GM12878 (cell line): ENCODE measurements at regions not wholly inside any gene's neighbourhood (a gene's known extent, or its start where the extent isn't known, plus 50 kb on each side); places are given as distances from the start of the nearest gene placed in this dataset.

Experiments
- ATAC-seq: fragments of 200-7000 bp; cut with Tn5 transposase; 3 replicates; pipeline ENCODE4 v1.9.1; 2020; ENCODE audit warnings: mild to moderate bottlenecking, moderate library complexity
- BruUV-seq: library from RNA; stranded (reverse); fragments of 400-500 nt; replicated peaks from 2 replicates; lab custom pipeline; 2021; lab: Mats Ljungman, UMichigan
- CTCF ChIA-PET: fragments of 300-600 bp; sonication (Branson Sonifier 250); formaldehyde crosslinking; extraction: SDS; loops from one replicate; lab custom pipeline; 2021; ENCODE audit warnings: inconsistent platforms; lab: Yijun Ruan, JAX
- POLR2A ChIA-PET: fragments of 350-600 bp; formaldehyde crosslinking; extraction: SDS; loops from one replicate; lab custom pipeline; 2021; ENCODE audit warnings: inconsistent platforms; lab: Charles Lee
- RAD21 ChIA-PET: fragments of 300-600 bp; sonication (Branson Sonifier 250); formaldehyde crosslinking; loops from one replicate; lab custom pipeline; 2023; ENCODE audit warnings: antibody characterized with exemption; ENCODE audit not compliant: unreplicated experiment; lab: Charles Lee
- SMC1A ChIA-PET: fragments of 300-600 bp; sonication (Branson Sonifier 250); formaldehyde crosslinking; loops from one replicate; lab custom pipeline; 2023; ENCODE audit not compliant: unreplicated experiment, uncharacterized antibody; lab: Charles Lee
- DNase-seq: peaks from one replicate; pipeline ENCODE4 v3.0.0-alpha.2; 2011; ENCODE audit warnings: low read depth, low spot score
- FAIRE-seq: peaks from 3 replicates; lab custom pipeline; 2011; peaks lifted over from hg19 to GRCh38; lab: Jason Lieb, UNC
- H2AFZ ChIP-seq: 2 replicates; pipeline ENCODE4 v1.6.0; 2011; ENCODE audit warnings: low read depth, low read length, control low read depth; ENCODE audit not compliant: control insufficient read depth
- H3K27ac ChIP-seq: 2 replicates; pipeline ENCODE4 v1.5.1; 2011; ENCODE audit warnings: control low read depth; ENCODE audit not compliant: control insufficient read depth, insufficient read depth
- H3K27me3 ChIP-seq, 2 experiments: replicated peaks in 1 of 2; 2 replicates each; pipeline versions ENCODE4 v1.6.0 to v1.6.1; 2011; ENCODE audit warnings: low read length in 1 of 2; ENCODE audit not compliant: control insufficient read depth in 2 of 2, insufficient read depth in 2 of 2
- H3K36me3 ChIP-seq, 2 experiments: 2 replicates each; pipeline ENCODE4 v1.5.1; 2011; ENCODE audit warnings: low read length in 1 of 2; ENCODE audit not compliant: control insufficient read depth in 2 of 2, insufficient read depth in 2 of 2
- H3K4me1 ChIP-seq: 2 replicates; pipeline ENCODE4 v1.6.1; 2011; ENCODE audit warnings: mild to moderate bottlenecking, low read length, moderate library complexity, mixed read lengths; ENCODE audit not compliant: control insufficient read depth, insufficient read depth
- H3K4me2 ChIP-seq: 2 replicates; pipeline ENCODE4 v1.6.0; 2011; ENCODE audit warnings: control low read depth; ENCODE audit not compliant: control insufficient read depth, insufficient read depth
- H3K4me3 ChIP-seq: fragments of 200-600 bp; sonication (generic); 2 replicates; pipeline ENCODE4 v1.5.1; 2016
- H3K79me2 ChIP-seq: 2 replicates; pipeline ENCODE4 v1.6.0; 2011; ENCODE audit warnings: low read length; ENCODE audit not compliant: control insufficient read depth, insufficient read depth
- H3K9ac ChIP-seq: 2 replicates; pipeline ENCODE4 v1.8.0; 2011; ENCODE audit warnings: low read length, control low read depth, mixed read lengths; ENCODE audit not compliant: control insufficient read depth, insufficient read depth
- H3K9me3 ChIP-seq: replicated peaks from 3 replicates; pipeline ENCODE4 v1.5.1; 2011; ENCODE audit warnings: mild to moderate bottlenecking, low read length; ENCODE audit not compliant: control insufficient read depth, insufficient read depth
- H4K20me1 ChIP-seq: 2 replicates; pipeline ENCODE4 v1.6.0; 2011; ENCODE audit not compliant: control insufficient read depth, insufficient read depth
- CHD2 ChIP-seq: IDR thresholded peaks from 2 replicates; pipeline ENCODE4 v1.6.1; 2011; ENCODE audit warnings: low read depth, low read length, improper control_type of control experiment, borderline replicate concordance
- ESRRA ChIP-seq: IDR thresholded peaks from 2 replicates; pipeline ENCODE4 v1.6.1; 2012; ENCODE audit warnings: mild to moderate bottlenecking, low read length, improper control_type of control experiment
- IKZF2 ChIP-seq, 2 experiments: fragments of 450-650 bp; IDR thresholded peaks; 2 replicates each; pipeline ENCODE4 v1.6.1; 2017; ENCODE audit warnings: mild to moderate bottlenecking in 2 of 2, moderate library complexity in 2 of 2
- KDM1A ChIP-seq: fragments of 200-600 bp; sonication (generic); IDR thresholded peaks from 2 replicates; pipeline ENCODE4 v1.6.1; 2016; ENCODE audit warnings: borderline replicate concordance
- MTA3 ChIP-seq: IDR thresholded peaks from 2 replicates; pipeline ENCODE4 v1.6.1; 2012; ENCODE audit warnings: low read length, inconsistent platforms, borderline replicate concordance
- MXI1 ChIP-seq: fragments of 150-350 bp; IDR thresholded peaks from 2 replicates; pipeline ENCODE4 v1.6.1; 2011; ENCODE audit warnings: low read depth, mild to moderate bottlenecking, inconsistent platforms, low read length, improper control_type of control experiment
- NFXL1 ChIP-seq: fragments of 450-650 bp; IDR thresholded peaks from 2 replicates; pipeline ENCODE4 v1.6.1; 2017; ENCODE audit warnings: antibody characterized with exemption, mild to moderate bottlenecking, borderline replicate concordance
- POLR2AphosphoS5 ChIP-seq: IDR thresholded peaks from 2 replicates; pipeline ENCODE4 v1.6.1; 2011; ENCODE audit warnings: mild to moderate bottlenecking, low read length, inconsistent platforms
- RAD21 ChIP-seq: IDR thresholded peaks from 2 replicates; pipeline ENCODE4 v1.6.1; 2011; ENCODE audit warnings: mild to moderate bottlenecking, low read depth, low read length, moderate library complexity; ENCODE audit not compliant: insufficient read depth
- RB1 ChIP-seq: fragments of 450-650 bp; formaldehyde crosslinking; IDR thresholded peaks from 2 replicates; pipeline ENCODE4 v1.6.1; 2017; ENCODE audit warnings: mild to moderate bottlenecking, borderline replicate concordance
- TCF12 ChIP-seq: IDR thresholded peaks from 2 replicates; pipeline ENCODE4 v1.6.1; 2011; ENCODE audit warnings: low read depth, mild to moderate bottlenecking, low read length
- TCF3 ChIP-seq: IDR thresholded peaks from 2 replicates; pipeline ENCODE4 v1.6.1; 2012; ENCODE audit warnings: low read depth, mild to moderate bottlenecking, low read length, borderline replicate concordance; ENCODE audit not compliant: insufficient read depth
- YY1 ChIP-seq: IDR thresholded peaks from 2 replicates; pipeline ENCODE4 v1.6.1; 2011; ENCODE audit warnings: low read depth, mild to moderate bottlenecking, low read length
- ZNF622 ChIP-seq: fragments of 450-650 bp; IDR thresholded peaks from 2 replicates; pipeline ENCODE4 v1.6.1; 2017; ENCODE audit warnings: mild to moderate bottlenecking, inconsistent platforms
- WGBS: methylation state at CpG from one replicate; pipeline ENCODE4 v1.1.6; 2016; ENCODE audit warnings: low lambda C conversion rate; ENCODE audit not compliant: insufficient replicate concordance, insufficient coverage; ENCODE audit errors: missing lambda C conversion rate; 5-methylcytosine and 5-hydroxymethylcytosine counted together
- in situ Hi-C: fragments of 300-500 bp; cut with MboI; formaldehyde crosslinking; loops from 9 replicates; pipeline ENCODE4 v1.14.3; 2018; ENCODE audit warnings: mixed read lengths
- intact Hi-C: fragments of 100-400 bp; cut with micrococcal nuclease; formaldehyde crosslinking; loops from one replicate; pipeline ENCODE4 v1.14.2; 2022; ENCODE audit not compliant: unreplicated experiment
- TF ChIP-seq, protein P1 (sequence below): fragments of 450-650 bp; formaldehyde crosslinking; IDR thresholded peaks from 2 replicates; pipeline ENCODE4 v1.4.0; 2022; ENCODE audit warnings: mild to moderate bottlenecking, moderate library complexity
- TF ChIP-seq, protein P2 (sequence below): fragments of 450-650 bp; IDR thresholded peaks from 2 replicates; pipeline ENCODE4 v1.6.1; 2017; ENCODE audit warnings: mild to moderate bottlenecking, moderate library complexity

DNA sequence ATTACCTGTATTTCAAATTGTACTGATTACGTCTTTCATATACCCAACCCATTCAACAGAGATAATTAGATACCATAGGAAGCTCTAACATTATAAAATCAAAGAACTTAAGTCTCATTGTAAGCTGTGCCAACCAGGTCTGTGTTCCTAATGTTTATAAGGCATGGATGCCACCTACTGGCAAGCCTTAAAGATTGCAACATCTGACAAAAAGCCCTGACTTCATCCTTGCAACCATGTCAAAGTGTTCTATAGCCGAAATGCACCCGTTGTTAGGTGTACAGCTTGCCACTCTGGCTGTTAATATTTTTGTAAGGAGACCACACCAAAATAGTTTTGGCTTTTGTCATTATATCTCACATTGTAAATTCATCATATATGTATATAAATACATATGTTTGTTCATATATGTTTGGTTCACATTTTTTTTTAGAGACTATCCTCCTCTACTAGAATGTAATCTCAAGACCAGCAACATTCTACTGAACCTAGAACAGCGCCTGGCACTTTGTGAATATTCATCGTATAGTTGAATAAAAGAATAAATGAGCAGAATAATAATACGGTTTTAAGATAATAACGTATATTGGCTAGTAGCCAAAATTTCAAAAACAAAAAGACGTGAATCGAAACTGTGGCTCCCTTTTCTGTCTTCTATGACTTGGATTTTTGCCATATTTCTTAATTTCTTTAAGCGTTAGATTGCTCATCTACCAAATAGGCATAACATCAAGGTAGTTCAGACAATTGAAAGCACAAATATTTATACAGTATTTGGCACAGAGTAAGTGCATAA, 258.1 kb downstream of the TBL1XR1 start (continued):
- TF ChIP-seq NFXL1 (no peak), ESRRA (no peak), RAD21 (peak; percentile 83), POLR2AphosphoS5 (no peak)

DNA sequence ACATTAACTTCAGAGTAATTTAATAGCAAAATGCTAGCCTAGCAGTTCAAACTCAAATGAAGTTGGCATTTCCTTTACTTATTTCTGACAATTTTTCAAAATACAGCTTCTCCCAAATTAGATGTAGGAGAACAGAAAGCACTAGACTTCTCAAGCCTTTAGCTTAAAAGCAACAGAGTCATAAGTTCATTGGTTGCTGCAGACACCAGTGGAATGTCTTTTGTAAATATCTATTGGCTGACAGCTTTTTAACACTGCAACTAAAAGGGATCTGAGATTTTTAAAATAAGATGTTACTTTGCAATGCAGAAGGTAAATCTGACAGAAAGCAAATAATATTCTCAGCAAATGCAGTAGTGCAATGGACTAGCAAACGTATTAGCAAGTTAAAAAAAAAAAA, 259.3 kb downstream of the TBL1XR1 start:
- CTCF ChIA-PET: interaction anchor here (0.8 to 2.5 kb wide), 14 partner anchors 8 to 426 kb away, joined by 3 to 56 read pairs (median 4); no protein-coding TSS in a partner anchor
- TF ChIP-seq IKZF2 (IDR thresholded peaks at IDR 0.05) (no peak), YY1 (no peak), TCF12 (no peak), TCF3 (no peak), MXI1 (no peak), RB1 (no peak), MTA3 (no peak), CHD2 (no peak), KDM1A (no peak), ZNF622 (no peak)
- TF ChIP-seq, protein P1, sequence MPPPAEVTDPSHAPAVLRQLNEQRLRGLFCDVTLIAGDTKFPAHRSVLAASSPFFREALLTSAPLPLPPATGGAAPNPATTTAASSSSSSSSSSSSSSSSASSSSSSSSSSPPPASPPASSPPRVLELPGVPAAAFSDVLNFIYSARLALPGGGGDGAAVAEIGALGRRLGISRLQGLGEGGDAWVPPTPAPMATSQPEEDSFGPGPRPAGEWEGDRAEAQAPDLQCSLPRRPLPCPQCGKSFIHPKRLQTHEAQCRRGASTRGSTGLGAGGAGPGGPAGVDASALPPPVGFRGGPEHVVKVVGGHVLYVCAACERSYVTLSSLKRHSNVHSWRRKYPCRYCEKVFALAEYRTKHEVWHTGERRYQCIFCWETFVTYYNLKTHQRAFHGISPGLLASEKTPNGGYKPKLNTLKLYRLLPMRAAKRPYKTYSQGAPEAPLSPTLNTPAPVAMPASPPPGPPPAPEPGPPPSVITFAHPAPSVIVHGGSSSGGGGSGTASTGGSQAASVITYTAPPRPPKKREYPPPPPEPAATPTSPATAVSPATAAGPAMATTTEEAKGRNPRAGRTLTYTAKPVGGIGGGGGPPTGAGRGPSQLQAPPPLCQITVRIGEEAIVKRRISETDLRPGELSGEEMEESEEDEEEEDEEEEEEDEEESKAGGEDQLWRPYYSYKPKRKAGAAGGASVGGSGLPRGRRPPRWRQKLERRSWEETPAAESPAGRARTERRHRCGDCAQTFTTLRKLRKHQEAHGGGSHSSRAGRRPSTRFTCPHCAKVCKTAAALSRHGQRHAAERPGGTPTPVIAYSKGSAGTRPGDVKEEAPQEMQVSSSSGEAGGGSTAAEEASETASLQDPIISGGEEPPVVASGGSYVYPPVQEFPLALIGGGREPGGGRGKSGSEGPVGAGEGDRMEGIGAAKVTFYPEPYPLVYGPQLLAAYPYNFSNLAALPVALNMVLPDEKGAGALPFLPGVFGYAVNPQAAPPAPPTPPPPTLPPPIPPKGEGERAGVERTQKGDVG (CRISPR knock-in tag): no peak
- TF ChIP-seq, protein P2, sequence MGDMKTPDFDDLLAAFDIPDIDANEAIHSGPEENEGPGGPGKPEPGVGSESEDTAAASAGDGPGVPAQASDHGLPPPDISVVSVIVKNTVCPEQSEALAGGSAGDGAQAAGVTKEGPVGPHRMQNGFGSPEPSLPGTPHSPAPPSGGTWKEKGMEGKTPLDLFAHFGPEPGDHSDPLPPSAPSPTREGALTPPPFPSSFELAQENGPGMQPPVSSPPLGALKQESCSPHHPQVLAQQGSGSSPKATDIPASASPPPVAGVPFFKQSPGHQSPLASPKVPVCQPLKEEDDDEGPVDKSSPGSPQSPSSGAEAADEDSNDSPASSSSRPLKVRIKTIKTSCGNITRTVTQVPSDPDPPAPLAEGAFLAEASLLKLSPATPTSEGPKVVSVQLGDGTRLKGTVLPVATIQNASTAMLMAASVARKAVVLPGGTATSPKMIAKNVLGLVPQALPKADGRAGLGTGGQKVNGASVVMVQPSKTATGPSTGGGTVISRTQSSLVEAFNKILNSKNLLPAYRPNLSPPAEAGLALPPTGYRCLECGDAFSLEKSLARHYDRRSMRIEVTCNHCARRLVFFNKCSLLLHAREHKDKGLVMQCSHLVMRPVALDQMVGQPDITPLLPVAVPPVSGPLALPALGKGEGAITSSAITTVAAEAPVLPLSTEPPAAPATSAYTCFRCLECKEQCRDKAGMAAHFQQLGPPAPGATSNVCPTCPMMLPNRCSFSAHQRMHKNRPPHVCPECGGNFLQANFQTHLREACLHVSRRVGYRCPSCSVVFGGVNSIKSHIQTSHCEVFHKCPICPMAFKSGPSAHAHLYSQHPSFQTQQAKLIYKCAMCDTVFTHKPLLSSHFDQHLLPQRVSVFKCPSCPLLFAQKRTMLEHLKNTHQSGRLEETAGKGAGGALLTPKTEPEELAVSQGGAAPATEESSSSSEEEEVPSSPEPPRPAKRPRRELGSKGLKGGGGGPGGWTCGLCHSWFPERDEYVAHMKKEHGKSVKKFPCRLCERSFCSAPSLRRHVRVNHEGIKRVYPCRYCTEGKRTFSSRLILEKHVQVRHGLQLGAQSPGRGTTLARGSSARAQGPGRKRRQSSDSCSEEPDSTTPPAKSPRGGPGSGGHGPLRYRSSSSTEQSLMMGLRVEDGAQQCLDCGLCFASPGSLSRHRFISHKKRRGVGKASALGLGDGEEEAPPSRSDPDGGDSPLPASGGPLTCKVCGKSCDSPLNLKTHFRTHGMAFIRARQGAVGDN: no peak

More for the DNA sequence above, 259.3 kb downstream of the TBL1XR1 start:
- H3K4me3 ChIP-seq: no peak overlapping the region
- H3K79me2 ChIP-seq: no peaks in the 10 kb centered on the region
- no peaks in the 10 kb centered on the region for H3K4me1 ChIP-seq
- WGBS: 0% methylated on average over 1 of the region's 1 CpG
- RAD21 ChIA-PET: interaction anchor here (1.4 to 2.8 kb wide), 4 partner anchors 14 to 421 kb away, joined by 3 to 34 read pairs (median 6); no protein-coding TSS in a partner anchor
- POLR2A ChIA-PET: interaction anchor here (0.5 kb wide), 1 partner anchor 218 kb away, joined by 6 read pairs; no protein-coding TSS in a partner anchor
- ATAC-seq (no peak), FAIRE-seq (no peak), DNase-seq (no peak)
- H3K27me3 ChIP-seq: 0 out of 4 replicates have a peak, but pooled peaks cover 0 to 1% of the 10 kb centered on the region in 2 experiments
- no peak overlapping the region for H3K27ac ChIP-seq
- H2AFZ ChIP-seq: no peak overlapping the region
- no peak overlapping the region for H3K9ac ChIP-seq
- SMC1A ChIA-PET: interaction anchor here (0.6 to 2.4 kb wide), 3 partner anchors 65 to 400 kb away, joined by 3 to 33 read pairs (median 3); no protein-coding TSS in a partner anchor
- no peaks in the 10 kb centered on the region for H3K9me3 ChIP-seq
- no TSS peak for BruUV-seq
- intact Hi-C loops (no loop called here), in situ Hi-C loops (no loop called here)
- H3K4me2 ChIP-seq: no peak overlapping the region
- H3K36me3 ChIP-seq: no peaks in the 10 kb centered on the region
- no peaks in the 10 kb centered on the region for H4K20me1 ChIP-seq
